AG04449 (cell line): ENCODE measurements at regions not wholly inside any gene's neighbourhood (a gene's known extent, or its start where the extent isn't known, plus 50 kb on each side); places are given as distances from the start of the nearest gene placed in this dataset.

ENCODE experiments used
- CTCF ChIA-PET: fragments of 350-600 bp; formaldehyde crosslinking; extraction: SDS; loops from one replicate; lab custom pipeline; 2021; ENCODE audit warnings: antibody characterized with exemption; lab: Yijun Ruan, JAX
- POLR2A ChIA-PET: fragments of 400-600, 350-600 bp; formaldehyde crosslinking; extraction: SDS; loops from one replicate; lab custom pipeline; 2020; ENCODE audit warnings: antibody characterized with exemption, inconsistent platforms; lab: Yijun Ruan, JAX
- DNase-seq: peaks from one replicate; pipeline ENCODE4 v3.0.0-alpha.2; 2010; ENCODE audit warnings: low read depth, low spot score
- H3K4me3 ChIP-seq: 2 replicates; pipeline ENCODE4 v1.5.1; 2011; ENCODE audit warnings: low read depth, mild to moderate bottlenecking, control low read depth, low read length
- TF ChIP-seq, protein P1 (sequence below): IDR thresholded peaks from one replicate; pipeline ENCODE4 v1.5.1; 2011; ENCODE audit warnings: mild to moderate bottlenecking, moderate library complexity, low read length, control low read depth, inconsistent platforms; ENCODE audit not compliant: insufficient read depth; ENCODE audit errors: missing control alignments

DNA sequence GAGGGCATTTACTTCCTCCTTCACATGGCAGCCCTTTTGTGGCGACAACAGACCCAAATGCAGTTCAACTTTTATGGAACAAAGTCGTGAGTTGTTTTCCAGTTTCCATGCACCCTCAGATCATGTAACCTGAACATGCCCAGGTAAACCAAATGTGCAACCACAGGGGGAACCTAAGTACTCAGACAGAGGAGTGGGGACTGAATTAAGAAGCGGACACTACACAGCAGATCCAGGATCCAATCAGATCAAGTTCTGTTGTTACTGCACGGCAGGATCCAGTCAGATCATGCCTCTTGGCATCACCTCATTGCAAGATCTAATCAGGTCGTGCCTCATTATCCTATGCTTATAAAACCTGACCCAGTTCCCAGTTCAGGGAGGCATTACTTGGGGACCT lies 115.7 kb downstream of the MATN1 start:
- POLR2A ChIA-PET, result no interaction called here
- CTCF ChIA-PET, result no interaction called here
- TF ChIP-seq, protein P1, sequence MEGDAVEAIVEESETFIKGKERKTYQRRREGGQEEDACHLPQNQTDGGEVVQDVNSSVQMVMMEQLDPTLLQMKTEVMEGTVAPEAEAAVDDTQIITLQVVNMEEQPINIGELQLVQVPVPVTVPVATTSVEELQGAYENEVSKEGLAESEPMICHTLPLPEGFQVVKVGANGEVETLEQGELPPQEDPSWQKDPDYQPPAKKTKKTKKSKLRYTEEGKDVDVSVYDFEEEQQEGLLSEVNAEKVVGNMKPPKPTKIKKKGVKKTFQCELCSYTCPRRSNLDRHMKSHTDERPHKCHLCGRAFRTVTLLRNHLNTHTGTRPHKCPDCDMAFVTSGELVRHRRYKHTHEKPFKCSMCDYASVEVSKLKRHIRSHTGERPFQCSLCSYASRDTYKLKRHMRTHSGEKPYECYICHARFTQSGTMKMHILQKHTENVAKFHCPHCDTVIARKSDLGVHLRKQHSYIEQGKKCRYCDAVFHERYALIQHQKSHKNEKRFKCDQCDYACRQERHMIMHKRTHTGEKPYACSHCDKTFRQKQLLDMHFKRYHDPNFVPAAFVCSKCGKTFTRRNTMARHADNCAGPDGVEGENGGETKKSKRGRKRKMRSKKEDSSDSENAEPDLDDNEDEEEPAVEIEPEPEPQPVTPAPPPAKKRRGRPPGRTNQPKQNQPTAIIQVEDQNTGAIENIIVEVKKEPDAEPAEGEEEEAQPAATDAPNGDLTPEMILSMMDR, result no peak
- no peak overlapping the region for H3K4me3 ChIP-seq
- no peak for DNase-seq

DNA sequence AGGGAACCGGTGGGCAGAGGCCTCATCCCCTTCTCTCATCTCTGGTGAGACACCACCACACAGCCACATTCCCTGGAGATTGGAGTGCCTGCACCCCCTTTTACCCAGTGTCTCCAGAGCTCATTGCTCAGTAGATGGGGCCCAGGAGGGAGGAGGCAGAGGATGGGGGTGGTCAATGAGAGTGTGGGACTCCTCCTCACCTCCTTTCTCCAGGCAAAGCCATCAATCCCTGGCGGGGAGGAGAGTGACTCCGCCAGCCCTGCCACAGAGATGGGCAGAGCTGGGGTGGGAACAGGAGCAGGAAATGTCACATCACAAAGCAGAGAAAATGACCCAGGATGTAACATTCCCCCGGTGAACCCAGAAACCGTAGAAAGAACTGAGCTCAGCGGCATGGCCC lies 117.2 kb downstream of the MATN1 start:
- DNase-seq, result no peak
- CTCF ChIA-PET, result no interaction called here
- H3K4me3 ChIP-seq, result no peak overlapping the region
- TF ChIP-seq, protein P1, result no peak
- POLR2A ChIA-PET, result no interaction called here

DNA sequence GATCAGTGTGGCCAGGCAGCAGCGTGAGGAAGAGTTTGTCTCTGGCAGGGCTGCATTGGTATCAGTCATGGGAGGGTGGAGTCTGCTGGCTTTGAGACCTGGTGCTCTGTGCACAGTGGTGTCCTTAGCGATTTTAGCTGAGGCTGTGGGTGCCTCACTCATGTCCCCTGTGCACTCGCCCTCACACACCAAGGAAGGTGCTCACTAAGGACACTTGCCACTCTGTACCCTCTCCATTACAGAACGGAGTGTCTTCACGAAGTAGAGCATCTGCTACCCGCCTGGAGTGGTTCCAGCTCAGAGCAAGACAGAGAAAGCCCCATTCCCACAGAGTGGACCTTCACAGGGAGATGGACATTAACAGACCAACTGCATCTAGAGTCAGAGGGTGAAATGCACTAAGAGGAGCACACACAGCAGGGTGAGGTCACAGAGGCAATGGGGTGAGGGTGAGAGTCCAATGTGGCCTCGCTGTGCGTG lies 117.9 kb downstream of the MATN1 start:
- no peak for DNase-seq
- ChIA-PET POLR2A (no interaction called here), CTCF (no interaction called here)
- H3K4me3 ChIP-seq, result no peak overlapping the region
- TF ChIP-seq, protein P1, result no peak

DNA sequence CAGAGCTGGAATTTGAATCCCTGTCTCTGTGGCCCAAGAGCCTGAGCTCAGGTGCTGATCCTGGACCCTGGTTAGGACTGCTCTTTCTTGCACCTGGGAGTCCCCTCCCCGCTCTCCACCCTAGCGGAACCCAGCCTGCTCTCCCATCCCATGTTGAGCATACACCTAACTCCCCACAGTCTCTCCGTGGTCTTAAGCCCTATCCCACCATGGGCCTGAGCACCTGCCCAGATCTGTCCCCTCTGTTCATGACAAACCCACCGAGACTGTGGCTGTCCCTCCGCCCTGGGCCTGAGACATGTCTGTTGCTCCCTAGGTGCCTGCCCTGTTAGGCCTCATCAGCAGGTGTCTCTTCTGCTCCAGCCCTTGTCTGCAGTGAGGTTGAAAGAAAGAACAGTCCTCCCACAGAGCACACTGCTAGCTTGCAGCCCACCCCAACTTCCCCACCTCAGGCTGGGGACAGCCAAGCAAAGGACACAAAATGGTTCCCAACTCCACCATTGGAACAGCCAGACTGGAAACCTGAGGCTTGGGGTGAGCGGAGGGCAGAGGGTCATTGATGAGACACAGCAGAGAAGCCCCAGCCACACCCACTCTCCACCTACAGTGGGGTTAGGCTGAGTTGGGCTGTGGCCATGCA lies 118.5 kb downstream of the MATN1 start:
- TF ChIP-seq, protein P1, result no peak
- CTCF ChIA-PET, result no interaction called here

DNA sequence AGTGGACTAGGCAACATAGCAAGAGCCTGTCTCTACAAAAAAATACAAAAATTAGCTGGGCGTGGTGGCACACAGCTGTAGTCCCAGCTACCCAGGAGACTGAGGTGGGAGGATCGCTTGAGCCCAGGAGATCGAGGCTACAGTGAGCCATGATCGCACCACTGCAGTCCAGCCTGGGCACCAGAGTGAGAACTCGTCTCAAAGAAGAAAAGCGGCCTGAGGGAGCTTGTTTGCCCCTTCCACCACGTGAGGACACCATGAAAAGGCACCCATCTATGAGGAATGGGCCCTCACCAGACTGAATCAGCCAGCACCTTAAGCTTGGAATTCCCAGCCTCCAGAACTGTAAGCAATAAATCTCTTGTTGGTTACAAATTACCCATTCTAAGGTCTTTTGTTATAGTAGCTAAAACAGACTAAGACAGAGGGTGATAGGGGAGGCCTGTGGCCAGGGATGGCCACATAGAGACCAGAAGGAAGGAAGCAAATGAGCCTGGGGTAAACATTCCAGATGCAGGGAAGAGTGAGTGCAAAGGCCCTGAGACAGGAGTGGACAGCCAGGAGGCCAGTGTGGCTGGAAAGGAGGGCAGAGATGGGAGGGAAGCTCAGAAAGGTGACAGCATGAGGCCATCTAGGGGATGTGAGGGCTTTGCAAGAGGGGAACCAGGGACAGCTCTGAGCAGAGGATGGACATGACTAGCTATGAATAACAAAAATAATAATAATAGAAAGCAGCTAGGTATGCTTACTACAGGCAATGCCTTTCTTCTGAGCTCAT lies 120.1 kb downstream of the MATN1 start:
- DNase-seq, result no peak
- POLR2A ChIA-PET, result no interaction called here
- TF ChIP-seq, protein P1, result no peak
- CTCF ChIA-PET, result no interaction called here
- H3K4me3 ChIP-seq, result no peak overlapping the region

More for the DNA sequence above, 118.5 kb downstream of the MATN1 start:
- no peak overlapping the region for H3K4me3 ChIP-seq
- DNase-seq, result no peak
- POLR2A ChIA-PET, result no interaction called here
